NB4 (cell line): ENCODE measurements at regions not wholly inside any gene's neighbourhood (a gene's known extent, or its start where the extent isn't known, plus 50 kb on each side); places are given as distances from the start of the nearest gene placed in this dataset.
"Not testable (repeated sequence)": the region's sequence is repeated elsewhere in the genome, so short reads cannot be mapped to it uniquely, and the experiment has no call there.

Experiments
- DNase-seq: peaks from one replicate; pipeline ENCODE4 v3.0.0; 2010; ENCODE audit warnings: low read depth
- H3K4me3 ChIP-seq: one replicate; pipeline ENCODE4 v1.5.1; 2011; ENCODE audit warnings: mild to moderate bottlenecking, low read depth, low read length, moderate library complexity
- MAX ChIP-seq: IDR thresholded peaks from 2 replicates; pipeline ENCODE4 v1.6.1; 2011; ENCODE audit warnings: low read depth, low read length
- MYC ChIP-seq: IDR thresholded peaks from 2 replicates; pipeline ENCODE4 v1.6.1; 2011; ENCODE audit warnings: low read depth, low read length
- POLR2A ChIP-seq: IDR thresholded peaks from 2 replicates; pipeline ENCODE4 v1.6.1; 2011; ENCODE audit warnings: mild to moderate bottlenecking; ENCODE audit not compliant: insufficient read length; ENCODE audit errors: extremely low read depth
- TF ChIP-seq, protein P1 (sequence below): IDR thresholded peaks from one replicate; pipeline ENCODE4 v1.5.1; 2012; ENCODE audit warnings: low read depth, low read length

GRCh38 chr6:37088897-37089296 lies 81.1 kb upstream of the PIM1 start:
- TF ChIP-seq, protein P1, sequence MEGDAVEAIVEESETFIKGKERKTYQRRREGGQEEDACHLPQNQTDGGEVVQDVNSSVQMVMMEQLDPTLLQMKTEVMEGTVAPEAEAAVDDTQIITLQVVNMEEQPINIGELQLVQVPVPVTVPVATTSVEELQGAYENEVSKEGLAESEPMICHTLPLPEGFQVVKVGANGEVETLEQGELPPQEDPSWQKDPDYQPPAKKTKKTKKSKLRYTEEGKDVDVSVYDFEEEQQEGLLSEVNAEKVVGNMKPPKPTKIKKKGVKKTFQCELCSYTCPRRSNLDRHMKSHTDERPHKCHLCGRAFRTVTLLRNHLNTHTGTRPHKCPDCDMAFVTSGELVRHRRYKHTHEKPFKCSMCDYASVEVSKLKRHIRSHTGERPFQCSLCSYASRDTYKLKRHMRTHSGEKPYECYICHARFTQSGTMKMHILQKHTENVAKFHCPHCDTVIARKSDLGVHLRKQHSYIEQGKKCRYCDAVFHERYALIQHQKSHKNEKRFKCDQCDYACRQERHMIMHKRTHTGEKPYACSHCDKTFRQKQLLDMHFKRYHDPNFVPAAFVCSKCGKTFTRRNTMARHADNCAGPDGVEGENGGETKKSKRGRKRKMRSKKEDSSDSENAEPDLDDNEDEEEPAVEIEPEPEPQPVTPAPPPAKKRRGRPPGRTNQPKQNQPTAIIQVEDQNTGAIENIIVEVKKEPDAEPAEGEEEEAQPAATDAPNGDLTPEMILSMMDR: no peak
- no peak overlapping the region for H3K4me3 ChIP-seq
- no peak for DNase-seq

GRCh38 chr6:37089783-37090182 lies 80.2 kb upstream of the PIM1 start:
- TF ChIP-seq MAX: no peak
- no peak for TF ChIP-seq POLR2A
- no peak for TF ChIP-seq MYC
- TF ChIP-seq, protein P1: no peak
- DNase-seq: no peak
- no peak overlapping the region for H3K4me3 ChIP-seq

DNA sequence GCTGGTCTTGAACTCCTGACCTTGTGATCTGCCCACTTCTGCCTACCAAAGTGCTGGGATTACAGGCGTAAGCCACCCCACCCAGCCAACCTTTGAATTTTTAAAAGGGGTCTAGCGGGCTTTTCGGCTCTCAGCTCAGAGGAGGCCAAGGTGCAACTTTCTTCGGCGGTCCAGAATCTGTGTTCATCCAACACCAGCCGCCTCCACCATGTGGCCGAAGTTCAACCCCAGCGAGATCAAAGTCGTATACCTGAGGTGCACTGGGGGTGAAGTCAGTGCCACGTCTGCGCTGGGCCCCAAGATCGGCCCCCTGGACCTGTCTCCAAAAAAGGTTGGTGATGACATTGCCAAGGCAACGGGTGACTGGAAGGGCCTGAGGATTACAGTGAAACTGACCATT lies 78.8 kb upstream of the PIM1 start:
- H3K4me3 ChIP-seq, DNase-seq: not testable (repeated sequence)

DNA sequence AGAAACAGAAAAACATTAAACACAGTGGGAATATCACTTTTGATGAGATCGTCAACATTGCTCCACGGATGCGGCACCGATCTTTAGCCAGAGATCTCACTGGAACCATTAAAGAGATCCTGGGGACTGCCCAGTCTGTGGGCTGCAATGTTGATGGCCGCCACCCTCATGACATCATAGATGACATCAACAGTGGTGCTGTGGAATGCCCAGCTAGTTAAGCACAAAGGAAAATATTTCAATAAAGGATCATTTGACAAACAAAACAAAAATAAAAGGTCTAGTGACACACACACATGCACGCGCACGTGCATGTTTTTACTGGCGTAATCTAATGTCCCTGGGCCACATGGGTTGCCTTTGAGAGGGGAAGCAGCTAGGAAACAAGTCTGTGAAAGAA lies 78.4 kb upstream of the PIM1 start:
- not testable (repeated sequence) for DNase-seq, H3K4me3 ChIP-seq

DNA sequence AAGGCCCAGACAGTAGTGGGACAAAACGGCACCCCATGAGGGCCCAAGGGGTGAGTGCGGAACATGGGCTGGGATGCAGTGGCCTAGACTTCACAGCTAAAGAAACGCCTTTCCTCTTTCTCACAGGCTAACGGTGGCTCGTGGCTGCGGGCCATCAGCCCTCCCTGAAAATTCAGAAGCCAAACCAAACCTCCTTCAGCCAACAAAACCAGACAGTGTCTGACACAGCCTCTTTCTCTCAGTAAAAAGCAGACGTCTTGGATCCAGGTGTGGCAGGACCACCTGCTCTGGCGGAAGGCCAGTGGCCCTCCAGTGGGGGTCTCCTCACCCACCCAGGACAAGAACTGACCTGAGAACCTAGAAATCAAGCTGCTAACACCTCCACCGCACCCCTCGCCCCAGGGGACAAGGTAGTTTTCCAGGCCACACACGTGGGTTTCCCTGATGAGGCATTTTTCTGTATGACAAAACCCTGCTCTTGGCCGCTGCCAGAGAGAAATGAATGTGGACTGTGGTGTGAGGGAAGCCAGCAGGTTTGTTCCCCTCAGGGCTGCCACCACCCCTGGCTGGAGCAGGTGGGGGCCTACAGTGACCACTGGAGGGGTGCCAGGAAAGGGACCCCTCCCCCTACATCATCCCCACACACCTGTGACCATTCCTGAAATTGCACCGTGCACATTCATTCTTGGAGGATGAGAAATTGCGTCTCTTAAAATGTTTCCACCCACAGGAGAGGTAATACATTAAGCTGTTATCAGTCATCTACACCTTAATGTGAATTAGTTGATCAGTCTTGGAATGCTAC lies 76.8 kb upstream of the PIM1 start:
- no peak overlapping the region for H3K4me3 ChIP-seq
- DNase-seq: no peak
- no peak for TF ChIP-seq MAX
- no peak for TF ChIP-seq POLR2A
- TF ChIP-seq, protein P1: no peak
- no peak for TF ChIP-seq MYC

DNA sequence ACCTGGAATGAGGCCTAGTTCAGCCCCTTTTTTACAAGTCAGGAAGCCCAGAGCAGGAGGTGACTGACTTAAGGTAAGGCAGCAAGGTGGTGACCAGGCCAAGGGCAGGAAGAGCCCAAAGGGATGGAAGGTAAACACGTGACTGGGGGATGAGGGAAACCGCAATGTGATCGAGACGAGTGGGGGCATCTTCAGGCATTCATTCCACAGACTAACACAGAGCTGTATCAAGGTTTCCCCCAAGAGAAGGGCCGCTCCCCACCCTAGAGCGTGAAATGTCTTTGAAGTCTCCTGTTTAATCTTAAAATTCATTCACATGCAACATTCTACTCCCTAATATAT lies 76.3 kb upstream of the PIM1 start:
- H3K4me3 ChIP-seq: no peak overlapping the region
- DNase-seq: no peak
- TF ChIP-seq, protein P1: no peak
- TF ChIP-seq MAX (no peak), POLR2A (no peak), MYC (no peak)

DNA sequence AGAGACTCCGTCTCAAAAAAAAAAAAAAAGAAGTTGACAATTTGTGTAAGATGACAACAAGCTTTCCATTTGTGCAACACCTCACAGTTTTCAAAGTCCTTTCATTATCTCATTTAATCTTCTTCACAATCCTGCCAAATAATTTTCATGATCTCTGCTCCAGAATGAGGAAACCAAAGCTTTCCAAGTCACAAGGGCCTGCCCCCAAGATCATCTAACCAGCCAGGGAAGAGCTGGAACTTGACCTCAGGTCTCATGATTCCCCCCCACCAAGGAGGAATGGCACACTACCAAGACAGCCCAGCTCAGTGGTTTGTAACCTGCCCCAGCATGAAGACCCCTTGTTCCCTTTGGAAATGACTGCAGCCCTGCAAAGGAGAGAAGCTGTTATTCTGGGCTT lies 74.0 kb upstream of the PIM1 start:
- no peak for TF ChIP-seq MAX
- TF ChIP-seq, protein P1: no peak
- TF ChIP-seq POLR2A: no peak
- no peak for TF ChIP-seq MYC
- DNase-seq: no peak
- no peak overlapping the region for H3K4me3 ChIP-seq
